ENCODE measurements at regions not wholly inside any gene's neighbourhood (a gene's known extent, or its start where the extent isn't known, plus 50 kb on each side); places are given as distances from the start of the nearest gene placed in this dataset.

- DNase-seq (ENCODE audit: low read depth), result peak; percentile 62
- no peak overlapping the region for H3K4me3 ChIP-seq (ENCODE audit: low read depth, low read length)
- TF ChIP-seq, protein P1, sequence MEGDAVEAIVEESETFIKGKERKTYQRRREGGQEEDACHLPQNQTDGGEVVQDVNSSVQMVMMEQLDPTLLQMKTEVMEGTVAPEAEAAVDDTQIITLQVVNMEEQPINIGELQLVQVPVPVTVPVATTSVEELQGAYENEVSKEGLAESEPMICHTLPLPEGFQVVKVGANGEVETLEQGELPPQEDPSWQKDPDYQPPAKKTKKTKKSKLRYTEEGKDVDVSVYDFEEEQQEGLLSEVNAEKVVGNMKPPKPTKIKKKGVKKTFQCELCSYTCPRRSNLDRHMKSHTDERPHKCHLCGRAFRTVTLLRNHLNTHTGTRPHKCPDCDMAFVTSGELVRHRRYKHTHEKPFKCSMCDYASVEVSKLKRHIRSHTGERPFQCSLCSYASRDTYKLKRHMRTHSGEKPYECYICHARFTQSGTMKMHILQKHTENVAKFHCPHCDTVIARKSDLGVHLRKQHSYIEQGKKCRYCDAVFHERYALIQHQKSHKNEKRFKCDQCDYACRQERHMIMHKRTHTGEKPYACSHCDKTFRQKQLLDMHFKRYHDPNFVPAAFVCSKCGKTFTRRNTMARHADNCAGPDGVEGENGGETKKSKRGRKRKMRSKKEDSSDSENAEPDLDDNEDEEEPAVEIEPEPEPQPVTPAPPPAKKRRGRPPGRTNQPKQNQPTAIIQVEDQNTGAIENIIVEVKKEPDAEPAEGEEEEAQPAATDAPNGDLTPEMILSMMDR (IDR thresholded peaks at IDR 0.05; ENCODE audit: control insufficient read depth, extremely low read depth, insufficient read depth), result no peak
Measured at GRCh38 chr3:102125994-102126368, 276.7 kb downstream of the NFKBIZ start.

DNA sequence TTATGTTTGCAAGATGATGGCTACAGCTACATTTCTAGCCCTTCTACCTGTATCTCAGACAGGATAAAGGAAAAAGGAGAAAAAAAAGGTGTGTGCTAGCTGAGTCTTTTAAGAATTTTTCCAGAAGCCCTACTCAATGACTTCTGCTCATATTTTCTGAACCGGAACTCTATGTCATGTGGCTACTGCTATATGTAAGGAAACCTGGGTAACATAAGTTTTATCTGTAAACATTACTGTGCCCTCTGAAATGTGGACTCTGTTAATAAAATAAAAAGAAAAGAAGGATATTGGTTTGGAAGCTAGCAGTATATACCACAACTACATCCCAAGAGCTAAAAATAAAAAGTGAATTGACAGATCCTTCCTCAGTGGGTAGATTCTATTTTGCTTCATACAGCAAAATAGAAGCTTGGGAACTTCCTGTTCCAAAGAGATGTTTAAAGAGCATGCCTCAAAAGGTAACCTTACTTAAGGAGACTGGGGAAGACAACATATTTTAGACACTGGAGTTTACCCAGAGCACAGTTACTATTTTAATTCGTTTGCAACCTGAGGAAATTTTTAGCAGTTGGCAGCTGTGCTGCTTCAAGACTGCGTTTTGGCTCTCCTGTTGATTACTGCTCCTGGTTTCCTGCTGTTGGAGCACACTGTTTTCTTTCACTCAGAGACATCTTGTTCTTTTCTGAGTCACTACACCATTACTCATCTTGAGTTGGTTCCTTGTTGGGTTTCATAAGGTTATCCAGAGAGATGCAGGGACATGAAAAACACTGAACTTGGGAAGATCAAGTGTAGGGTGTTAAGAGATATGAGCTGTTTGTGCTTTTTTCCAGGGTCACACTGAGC is 280.7 kb downstream of the NFKBIZ start:
- no peak overlapping the region for H3K4me3 ChIP-seq (ENCODE audit: low read depth, low read length)
- TF ChIP-seq, protein P1 (IDR thresholded peaks at IDR 0.05; ENCODE audit: control insufficient read depth, extremely low read depth, insufficient read depth), result no peak
- no peak for DNase-seq (ENCODE audit: low read depth)

DNA sequence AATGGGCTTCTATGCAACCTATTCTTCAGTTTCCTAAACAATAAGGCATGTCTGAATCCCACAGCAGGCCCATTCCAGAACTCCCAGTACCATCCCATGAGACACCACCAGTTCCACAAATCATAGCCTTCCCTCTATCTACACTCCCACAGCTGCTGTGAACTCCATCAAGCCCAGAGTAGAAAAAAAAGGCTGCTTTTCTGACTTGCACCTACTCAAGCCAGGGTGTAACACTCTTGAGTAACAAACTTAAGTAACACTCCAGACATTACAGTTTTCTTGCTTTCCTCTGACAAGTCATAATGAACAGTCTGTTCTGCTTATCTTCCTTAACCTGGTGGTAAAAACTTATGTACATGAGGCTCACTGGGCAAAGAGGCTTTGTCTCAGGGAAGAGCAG is 283.1 kb downstream of the NFKBIZ start:
- TF ChIP-seq, protein P1 (IDR thresholded peaks at IDR 0.05; ENCODE audit: control insufficient read depth, extremely low read depth, insufficient read depth), result no peak
- no peak for DNase-seq (ENCODE audit: low read depth)
- H3K4me3 ChIP-seq (ENCODE audit: low read depth, low read length), result no peak overlapping the region

- H3K4me3 ChIP-seq (ENCODE audit: low read depth, low read length), result no peak overlapping the region
- TF ChIP-seq, protein P1 (IDR thresholded peaks at IDR 0.05; ENCODE audit: control insufficient read depth, extremely low read depth, insufficient read depth), result no peak
- no peak for DNase-seq (ENCODE audit: low read depth)
Measured at GRCh38 chr3:102133376-102133775, 284.1 kb downstream of the NFKBIZ start.

DNA sequence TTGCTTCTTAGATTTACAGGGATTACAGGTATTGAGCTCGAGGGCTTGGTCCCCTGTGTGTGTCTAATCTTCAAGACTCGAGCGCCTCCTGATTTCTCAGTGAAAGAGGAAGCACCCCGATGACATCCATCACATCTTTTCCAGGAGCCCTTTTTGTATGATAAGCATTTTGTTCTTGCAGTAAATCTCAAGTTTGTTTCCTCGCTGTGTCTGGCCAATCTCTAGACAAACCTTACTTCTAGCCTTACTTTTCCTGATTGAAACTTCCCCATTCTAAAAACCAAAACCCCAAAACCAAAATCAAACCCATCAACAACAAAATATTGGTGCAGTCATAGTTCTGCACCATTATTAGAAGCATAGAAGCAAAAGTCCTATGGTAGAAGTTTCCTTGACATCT is 286.0 kb downstream of the NFKBIZ start:
- TF ChIP-seq, protein P1 (IDR thresholded peaks at IDR 0.05; ENCODE audit: control insufficient read depth, extremely low read depth, insufficient read depth), result no peak
- DNase-seq (ENCODE audit: low read depth), result no peak
- no peak overlapping the region for H3K4me3 ChIP-seq (ENCODE audit: low read depth, low read length)

DNA sequence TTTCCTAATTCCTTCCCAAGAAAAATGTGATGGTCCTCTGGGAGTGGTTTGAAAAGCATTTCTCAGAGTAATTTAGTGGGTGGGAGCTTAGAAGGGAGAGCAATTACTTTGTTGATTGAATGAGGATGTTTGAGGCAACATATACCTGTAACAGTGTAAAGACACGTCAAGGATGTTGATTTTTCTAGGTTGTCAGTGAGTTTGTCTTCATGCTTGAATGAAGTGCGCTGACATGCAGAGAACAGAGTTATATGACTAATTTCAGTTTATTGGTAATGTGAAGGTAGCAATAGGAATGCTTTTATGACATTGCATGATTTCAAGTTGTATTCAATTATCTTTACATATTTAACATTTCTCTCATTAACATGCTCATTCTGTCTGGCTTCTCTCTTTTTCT is 286.9 kb downstream of the NFKBIZ start:
- TF ChIP-seq, protein P1 (IDR thresholded peaks at IDR 0.05; ENCODE audit: control insufficient read depth, extremely low read depth, insufficient read depth), result no peak
- no peak for DNase-seq (ENCODE audit: low read depth)
- no peak overlapping the region for H3K4me3 ChIP-seq (ENCODE audit: low read depth, low read length)

- DNase-seq (ENCODE audit: low read depth), result no peak
- H3K4me3 ChIP-seq (ENCODE audit: low read depth, low read length), result no peak overlapping the region
- TF ChIP-seq, protein P1 (IDR thresholded peaks at IDR 0.05; ENCODE audit: control insufficient read depth, extremely low read depth, insufficient read depth), result no peak
Measured at GRCh38 chr3:102140116-102140515, 290.8 kb downstream of the NFKBIZ start.
